Muscle layer of colon (tissue), 2 donors: ENCODE measurements at regions not wholly inside any gene's neighbourhood (a gene's known extent, or its start where the extent isn't known, plus 50 kb on each side); places are given as distances from the start of the nearest gene placed in this dataset.

Source experiments
- H3K27ac ChIP-seq: one replicate; pipeline ENCODE4 v1.7.0; 2013; ENCODE audit warnings: low read depth, mild to moderate bottlenecking, low read length, moderate library complexity
- H3K27me3 ChIP-seq, 2 donors: one replicate each; pipeline ENCODE4 v1.7.0; 2013; ENCODE audit warnings: low read length in 2 of 2, mild to moderate bottlenecking in 2 of 2; ENCODE audit not compliant: insufficient read depth in 2 of 2, control insufficient read depth in 1 of 2
- H3K36me3 ChIP-seq: one replicate; pipeline ENCODE4 v1.7.0; 2013; ENCODE audit warnings: mild to moderate bottlenecking, low read length; ENCODE audit not compliant: insufficient read depth
- H3K4me1 ChIP-seq: one replicate; pipeline ENCODE4 v1.7.0; 2013; ENCODE audit warnings: mild to moderate bottlenecking, low read length; ENCODE audit not compliant: insufficient read depth
- H3K4me3 ChIP-seq, 2 donors: one replicate each; pipeline ENCODE4 v1.7.0; 2013; ENCODE audit warnings: low read length in 2 of 2, low read depth in 1 of 2, mild to moderate bottlenecking in 1 of 2, moderate library complexity in 1 of 2
- H3K9ac ChIP-seq: one replicate; pipeline ENCODE4 v1.7.0; 2013; ENCODE audit warnings: low read length
- H3K9me3 ChIP-seq: one replicate; pipeline ENCODE4 v1.7.0; 2013; ENCODE audit warnings: mild to moderate bottlenecking, low read length
- donor health status: abdominal sarcoma.
- donor health status: Adenocarcinoma of cecum.

GRCh38 chr1:243943671-243944428 is 93.8 kb upstream of the AKT3 start:
- no peak overlapping the region for H3K4me3 ChIP-seq
- no peak overlapping the region for H3K27ac ChIP-seq
- H3K4me1 ChIP-seq: no peaks in the 10 kb centered on the region
- H3K27me3 ChIP-seq: no peaks in the 10 kb centered on the region
- no peak overlapping the region for H3K9ac ChIP-seq
- no peaks in the 10 kb centered on the region for H3K9me3 ChIP-seq
- H3K36me3 ChIP-seq: no peaks in the 10 kb centered on the region

DNA sequence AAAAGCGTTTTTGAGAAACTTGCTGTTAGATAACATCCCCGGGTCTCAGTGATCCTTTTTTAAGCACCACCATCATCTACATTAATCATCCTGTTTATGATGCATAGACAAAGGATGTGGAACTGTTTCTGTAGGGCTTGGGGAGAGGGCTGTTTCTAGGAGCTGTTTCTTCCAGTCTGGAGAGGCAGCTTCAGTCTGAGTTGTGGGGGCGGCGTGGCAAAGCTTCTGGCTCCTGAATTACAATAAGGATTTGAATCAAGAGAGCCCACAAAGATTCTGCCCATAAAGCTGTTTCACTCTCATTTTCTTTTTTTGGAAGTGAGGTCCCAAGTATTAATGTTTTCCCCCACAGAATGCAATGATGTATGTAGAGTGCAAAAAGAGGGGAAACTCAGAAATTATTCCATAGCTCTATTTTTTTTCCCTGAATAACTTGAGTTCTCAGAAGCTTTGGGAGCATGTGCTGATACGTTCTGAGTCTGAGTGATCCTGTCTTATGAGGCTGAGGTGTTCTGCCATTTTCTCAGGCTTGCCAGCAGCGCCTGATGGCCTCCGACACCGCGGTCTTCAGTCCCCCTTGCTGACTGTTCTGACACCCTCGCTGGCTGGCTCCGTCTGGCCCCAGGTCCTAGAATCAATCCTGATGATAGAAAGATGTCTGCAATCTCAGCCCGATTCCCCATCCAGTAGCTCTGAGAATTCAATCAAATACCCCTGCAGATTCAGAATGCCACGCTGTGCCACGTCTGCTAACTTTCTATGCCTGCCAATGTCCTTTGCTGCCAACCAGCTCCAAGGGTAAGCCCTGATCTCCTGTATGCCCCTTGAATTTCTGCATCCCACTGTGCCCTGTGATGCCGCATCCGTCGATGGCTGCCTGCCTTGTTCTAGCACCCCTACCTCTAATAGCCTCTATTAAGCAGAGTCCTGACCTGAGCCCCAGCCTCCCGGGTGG is 92.4 kb upstream of the AKT3 start:
- no peaks in the 10 kb centered on the region for H3K36me3 ChIP-seq
- H3K9me3 ChIP-seq: no peaks in the 10 kb centered on the region
- H3K4me3 ChIP-seq: no peak overlapping the region
- H3K27me3 ChIP-seq: no peaks in the 10 kb centered on the region
- H3K4me1 ChIP-seq: no peaks in the 10 kb centered on the region
- no peak overlapping the region for H3K9ac ChIP-seq
- no peak overlapping the region for H3K27ac ChIP-seq

- Histone ChIP-seq H3K9ac (no peak overlapping the region), H3K27ac (no peak overlapping the region), H3K4me1 (no peaks in the 10 kb centered on the region), H3K27me3 (no peaks in the 10 kb centered on the region), H3K9me3 (no peaks in the 10 kb centered on the region), H3K36me3 (no peaks in the 10 kb centered on the region), H3K4me3 (no peak overlapping the region)
Observed at GRCh38 chr1:243940451-243940850, 90.4 kb upstream of the AKT3 start.

- Histone ChIP-seq H3K4me3 (no peak overlapping the region), H3K9me3 (no peaks in the 10 kb centered on the region), H3K4me1 (no peaks in the 10 kb centered on the region), H3K36me3 (no peaks in the 10 kb centered on the region), H3K9ac (no peak overlapping the region), H3K27me3 (no peaks in the 10 kb centered on the region), H3K27ac (no peak overlapping the region)
Observed at GRCh38 chr1:243939167-243939848, 89.3 kb upstream of the AKT3 start.

DNA sequence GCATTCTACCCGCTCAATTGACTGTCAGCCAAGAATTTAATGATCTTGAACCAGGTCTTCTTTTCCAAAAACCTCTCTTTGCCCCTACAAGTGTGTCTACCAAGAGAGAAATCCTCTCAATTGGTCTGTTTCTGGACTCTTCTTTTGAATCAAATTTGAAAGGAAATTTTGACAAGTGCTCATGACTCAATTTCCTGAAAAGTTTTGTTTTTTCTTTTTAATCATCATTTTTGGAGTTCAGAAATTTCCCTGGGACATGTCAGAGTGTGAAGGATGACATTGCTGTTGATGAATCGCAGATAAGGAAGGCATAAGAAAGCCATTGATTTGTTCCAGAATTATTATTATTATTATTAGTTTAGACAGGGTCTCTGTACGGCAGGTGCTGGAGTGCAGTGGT is 88.2 kb upstream of the AKT3 start:
- H3K36me3 ChIP-seq: no peaks in the 10 kb centered on the region
- H3K9ac ChIP-seq: no peak overlapping the region
- no peaks in the 10 kb centered on the region for H3K27me3 ChIP-seq
- no peak overlapping the region for H3K27ac ChIP-seq
- H3K9me3 ChIP-seq: no peaks in the 10 kb centered on the region
- H3K4me1 ChIP-seq: no peaks in the 10 kb centered on the region
- no peak overlapping the region for H3K4me3 ChIP-seq

DNA sequence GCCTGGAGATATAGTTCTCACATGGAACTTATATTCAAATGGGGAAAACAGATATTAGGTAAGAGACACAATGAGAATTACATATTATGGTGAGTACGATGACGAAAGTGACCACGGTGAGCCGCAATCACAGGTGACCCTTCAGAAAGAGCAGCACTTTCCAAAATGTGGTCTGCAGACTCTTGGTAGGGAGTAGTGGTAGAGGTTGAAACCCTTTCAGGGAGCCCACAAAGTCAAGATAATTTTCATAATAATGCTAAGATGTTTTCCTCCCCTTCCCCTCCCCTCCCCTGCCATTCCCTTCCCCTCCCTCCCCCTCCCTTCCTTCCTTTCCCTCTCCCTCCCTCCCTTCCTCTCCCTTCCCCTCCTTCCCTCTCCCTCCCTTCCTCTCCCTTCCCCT is 83.5 kb upstream of the AKT3 start:
- peaks cover 0 to 11% of the 10 kb centered on the region in 2 donors for H3K27me3 ChIP-seq
- H3K27ac ChIP-seq: no peak overlapping the region

DNA sequence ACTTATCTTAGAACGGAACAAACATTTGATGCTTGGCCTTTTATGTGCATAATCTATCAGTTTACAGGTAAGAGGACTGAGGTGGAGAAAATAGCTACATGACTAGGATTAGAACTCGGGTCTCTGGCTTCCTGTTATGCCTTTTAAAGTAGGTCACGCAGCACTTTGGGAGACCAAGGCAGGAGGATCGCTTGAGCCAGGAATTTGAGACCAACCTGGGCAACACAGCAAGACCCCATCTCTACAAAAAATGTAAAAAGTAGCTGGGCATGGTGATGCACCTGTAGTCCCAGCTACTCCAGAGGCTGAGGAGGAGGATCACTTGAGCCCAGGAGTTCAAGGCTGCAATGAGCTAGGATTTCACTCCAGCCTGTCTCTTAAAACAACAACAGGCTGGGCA is 81.9 kb upstream of the AKT3 start:
- peaks cover 0 to 11% of the 10 kb centered on the region in 2 donors for H3K27me3 ChIP-seq
- no peak overlapping the region for H3K9ac ChIP-seq
- H3K9me3 ChIP-seq: no peaks in the 10 kb centered on the region
- H3K4me3 ChIP-seq: no peak overlapping the region
- H3K4me1 ChIP-seq: no peaks in the 10 kb centered on the region
- H3K36me3 ChIP-seq: no peaks in the 10 kb centered on the region
- no peak overlapping the region for H3K27ac ChIP-seq

More for the DNA sequence above, 83.5 kb upstream of the AKT3 start:
- Histone ChIP-seq H3K36me3 (no peaks in the 10 kb centered on the region), H3K9ac (no peak overlapping the region), H3K4me3 (no peak overlapping the region), H3K4me1 (no peaks in the 10 kb centered on the region), H3K9me3 (no peaks in the 10 kb centered on the region)

DNA sequence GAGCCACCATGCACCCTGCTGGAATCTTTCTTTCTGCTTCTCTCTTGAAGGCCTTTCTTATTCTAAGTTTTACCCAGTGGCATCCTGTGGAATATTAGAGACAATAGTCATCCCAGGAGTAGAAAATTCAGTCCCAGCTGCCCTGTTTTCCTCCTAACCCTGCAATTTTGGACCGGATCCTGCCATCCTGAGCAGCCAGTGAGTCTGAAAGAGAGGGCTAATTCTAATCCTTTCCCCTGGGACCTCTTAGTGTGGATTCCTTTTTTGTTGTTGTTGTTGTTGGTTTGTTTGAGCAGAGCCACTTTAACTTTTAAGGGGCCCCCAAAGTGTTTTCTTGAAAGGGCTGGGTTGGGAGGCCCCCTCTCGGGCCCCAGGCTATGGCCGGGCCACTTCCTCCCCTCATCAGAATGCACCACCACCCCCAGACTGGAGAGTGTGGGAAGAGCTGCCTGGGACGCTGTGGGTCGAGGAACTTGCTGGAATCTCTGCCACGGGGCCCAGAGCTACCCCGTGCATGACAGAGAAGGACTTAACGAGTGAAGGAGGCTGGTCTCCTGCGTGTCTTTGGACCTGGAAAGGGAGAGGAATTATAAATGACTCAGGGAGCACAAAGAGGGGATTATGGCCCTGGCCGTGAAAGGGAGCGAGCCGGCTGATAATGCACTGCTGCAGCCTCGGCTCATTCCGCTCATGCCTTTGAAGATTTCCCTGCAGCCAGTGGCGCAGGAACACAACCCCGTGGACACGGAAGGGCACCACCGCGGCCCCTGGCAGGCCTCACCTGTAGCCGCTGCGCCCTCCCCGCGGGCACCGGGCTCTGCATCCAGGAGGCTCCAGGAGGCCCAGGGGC is 81.0 kb upstream of the AKT3 start:
- Histone ChIP-seq H3K4me1 (no peaks in the 10 kb centered on the region), H3K27me3 (peaks cover 0 to 11% of the 10 kb centered on the region in 2 donors), H3K36me3 (no peaks in the 10 kb centered on the region), H3K27ac (no peak overlapping the region), H3K4me3 (no peak overlapping the region), H3K9me3 (no peaks in the 10 kb centered on the region), H3K9ac (no peak overlapping the region)

DNA sequence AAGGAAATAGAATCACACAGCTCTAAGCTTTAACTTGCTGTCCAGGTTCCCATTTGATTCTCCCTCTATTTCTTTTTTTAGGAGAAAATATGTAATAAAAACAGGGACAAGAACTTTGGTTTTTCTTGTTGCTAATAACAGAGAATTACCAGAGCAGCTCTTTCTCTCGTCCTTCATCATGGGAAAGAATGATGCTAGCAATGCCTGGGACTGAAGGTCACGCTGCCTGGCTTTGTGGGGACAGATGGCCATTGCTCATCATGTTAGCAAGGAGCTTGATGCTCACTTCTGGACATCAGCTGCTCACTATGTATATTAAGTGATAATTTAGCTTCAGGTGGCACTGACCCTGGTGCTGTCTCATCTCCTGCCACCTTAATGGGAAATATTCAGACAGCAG is 77.3 kb upstream of the AKT3 start:
- H3K36me3 ChIP-seq: no peaks in the 10 kb centered on the region
- H3K9me3 ChIP-seq: no peaks in the 10 kb centered on the region
- no peaks in the 10 kb centered on the region for H3K4me1 ChIP-seq
- no peak overlapping the region for H3K9ac ChIP-seq
- peaks cover 0 to 7% of the 10 kb centered on the region in 2 donors for H3K27me3 ChIP-seq
- no peak overlapping the region for H3K27ac ChIP-seq
- no peak overlapping the region for H3K4me3 ChIP-seq

GRCh38 chr1:243926803-243927245 is 76.8 kb upstream of the AKT3 start:
- H3K4me1 ChIP-seq: no peaks in the 10 kb centered on the region
- no peak overlapping the region for H3K9ac ChIP-seq
- H3K27ac ChIP-seq: no peak overlapping the region
- peaks cover 0 to 7% of the 10 kb centered on the region in 2 donors for H3K27me3 ChIP-seq
- H3K36me3 ChIP-seq: no peaks in the 10 kb centered on the region
- H3K9me3 ChIP-seq: no peaks in the 10 kb centered on the region
- H3K4me3 ChIP-seq: no peak overlapping the region
